Glomerular visceral epithelial cell (primary cell): ENCODE measurements at regions not wholly inside any gene's neighbourhood (a gene's known extent, or its start where the extent isn't known, plus 50 kb on each side); places are given as distances from the start of the nearest gene placed in this dataset.

Experiments
- DNase-seq: peaks from one replicate; pipeline ENCODE4 v3.0.0-alpha.2; 2016; ENCODE audit errors: extremely low spot score

DNA sequence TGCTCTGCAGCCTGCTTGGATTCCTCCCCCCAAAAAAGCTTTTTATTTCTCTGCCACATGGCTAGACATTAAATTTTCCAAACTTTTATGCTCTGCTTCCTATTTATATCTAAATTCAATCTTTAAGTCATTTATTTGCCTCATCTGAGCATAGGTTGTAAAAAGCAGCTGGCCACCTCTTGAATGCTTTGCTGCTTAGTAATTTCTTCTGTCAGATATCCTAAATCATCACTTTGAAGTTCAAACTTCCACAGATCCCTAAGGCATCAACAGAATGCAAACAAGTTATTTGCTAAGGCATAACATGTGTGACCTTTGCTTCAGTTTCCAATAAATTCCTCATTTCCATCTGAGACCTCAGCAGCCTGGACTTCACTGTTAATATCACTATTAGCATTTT, 209.6 kb downstream of the FSCB start:
- DNase-seq = no peak

- no peak for DNase-seq
Observed at GRCh38 chr14:44291366-44291915, 215.6 kb downstream of the FSCB start.

GRCh38 chr14:44287858-44288257, 219.2 kb downstream of the FSCB start:
- no peak for DNase-seq

GRCh38 chr14:44286201-44286600, 220.9 kb downstream of the FSCB start:
- no peak for DNase-seq

DNA sequence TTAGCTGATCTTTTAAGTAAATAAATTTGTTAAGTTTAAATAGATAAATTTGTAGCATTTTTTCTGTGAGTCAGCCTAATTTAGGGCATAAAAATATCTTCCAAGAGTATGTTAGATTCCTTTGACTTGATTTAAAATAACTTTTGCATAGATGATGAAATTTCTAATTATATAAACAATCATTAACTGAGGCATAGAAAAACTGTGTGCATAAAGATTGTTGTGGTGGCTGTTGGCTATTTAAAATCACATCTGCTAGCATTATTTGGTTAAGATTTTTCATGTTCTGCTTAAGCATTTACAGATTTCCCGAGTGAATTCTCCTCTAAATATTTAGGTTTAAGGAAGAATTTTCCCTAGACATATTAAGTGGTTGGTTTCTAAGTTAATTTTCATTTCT, 223.2 kb downstream of the FSCB start:
- DNase-seq = no peak

- DNase-seq = peak; percentile 67
Observed at GRCh38 chr14:44279357-44279756, 227.7 kb downstream of the FSCB start.

- DNase-seq = no peak
Observed at GRCh38 chr14:44271637-44272036, 235.4 kb downstream of the FSCB start.

DNA sequence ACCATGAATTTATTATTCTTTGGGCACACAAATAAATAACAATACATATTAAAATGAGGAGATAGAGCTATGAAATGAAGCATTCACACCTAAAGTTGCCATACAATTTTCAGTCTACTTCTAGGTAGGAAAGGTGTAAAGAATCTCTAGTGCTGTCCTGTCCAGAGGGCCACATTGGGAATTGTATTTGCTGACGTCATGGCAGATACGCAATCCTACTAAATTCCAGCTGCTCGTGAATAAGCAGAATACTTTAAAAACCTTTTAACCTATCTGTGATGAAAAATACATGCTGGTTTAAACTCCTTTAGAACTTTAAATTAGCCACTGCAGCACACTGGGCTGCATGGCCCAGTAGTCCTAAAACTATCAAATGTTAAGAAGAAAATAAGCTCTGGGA, 236.1 kb downstream of the FSCB start:
- DNase-seq = no peak

GRCh38 chr14:44265246-44265645, 241.8 kb downstream of the FSCB start:
- DNase-seq = no peak

DNA sequence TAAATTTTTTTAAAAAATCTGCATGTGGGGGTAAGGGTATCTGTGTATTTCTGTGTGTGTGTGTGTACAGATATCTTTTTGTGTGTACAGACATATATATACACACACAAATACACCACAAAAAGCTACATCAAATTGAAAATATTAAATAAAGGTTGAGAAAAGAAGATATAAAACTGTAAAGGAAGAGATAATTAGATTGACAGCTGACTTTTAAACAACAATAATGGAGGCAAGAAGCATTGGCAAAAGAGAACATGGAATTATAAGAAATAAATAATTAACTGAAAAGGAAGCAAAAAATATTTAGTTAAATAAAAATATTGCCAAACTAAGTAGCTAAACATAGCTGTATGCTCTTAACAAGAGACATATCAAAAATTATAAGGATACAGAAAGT, 291.4 kb downstream of the FSCB start:
- DNase-seq = no peak

DNA sequence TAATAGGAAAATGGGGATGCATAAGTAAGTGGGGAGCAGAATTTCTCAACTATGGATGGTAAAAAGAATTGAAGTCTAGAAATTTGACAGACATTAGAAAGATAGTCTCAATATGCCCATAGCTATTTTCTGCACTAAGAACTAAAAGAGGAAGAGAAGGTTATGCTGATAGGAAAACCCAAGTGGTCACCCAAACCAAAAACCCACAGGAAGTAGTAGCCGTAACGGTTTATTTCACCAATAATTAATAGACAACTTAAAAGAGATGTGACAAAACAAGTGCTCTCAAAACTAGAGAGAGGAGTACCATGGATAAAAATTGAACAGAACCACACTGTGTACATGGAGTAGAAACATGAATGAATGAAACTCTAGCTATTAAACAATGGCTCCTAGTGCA, 295.4 kb downstream of the FSCB start:
- DNase-seq = no peak

DNA sequence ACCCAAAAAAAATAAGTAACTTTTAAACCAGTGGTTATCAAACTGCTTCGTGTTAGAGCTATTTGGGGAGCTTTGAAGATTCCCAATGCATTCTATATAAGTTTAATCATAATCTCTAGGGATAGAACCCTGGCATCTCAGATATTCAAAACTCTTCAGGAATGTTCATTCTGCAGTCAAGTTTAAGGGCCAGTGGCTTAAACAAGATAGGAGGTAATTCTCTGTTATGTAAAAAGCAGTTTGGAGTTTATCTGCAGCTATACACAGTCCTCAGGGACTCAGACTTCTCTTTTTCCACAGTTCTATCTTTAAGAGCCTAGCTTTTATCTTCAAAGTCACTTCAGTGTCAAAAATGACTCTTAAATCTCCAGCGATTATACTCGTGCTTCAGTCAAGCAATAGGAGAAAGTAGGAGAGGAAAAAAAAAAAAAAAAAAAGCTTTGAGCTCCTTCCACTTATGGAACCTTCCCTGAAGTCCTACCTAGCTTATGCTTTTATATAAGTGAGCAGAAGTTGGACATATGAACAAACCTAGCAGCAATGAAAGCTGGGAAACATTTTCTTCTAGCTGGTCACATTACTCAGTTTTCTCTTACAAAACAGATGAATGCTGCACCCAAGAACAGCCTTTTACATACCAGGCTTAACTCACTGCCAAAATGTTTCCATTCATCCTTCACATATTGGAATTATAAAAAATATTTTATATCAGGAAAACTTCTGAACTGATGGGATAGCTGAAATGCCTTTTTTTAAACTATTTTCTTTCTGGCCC, 302.8 kb downstream of the FSCB start:
- DNase-seq = peak; percentile 42

DNA sequence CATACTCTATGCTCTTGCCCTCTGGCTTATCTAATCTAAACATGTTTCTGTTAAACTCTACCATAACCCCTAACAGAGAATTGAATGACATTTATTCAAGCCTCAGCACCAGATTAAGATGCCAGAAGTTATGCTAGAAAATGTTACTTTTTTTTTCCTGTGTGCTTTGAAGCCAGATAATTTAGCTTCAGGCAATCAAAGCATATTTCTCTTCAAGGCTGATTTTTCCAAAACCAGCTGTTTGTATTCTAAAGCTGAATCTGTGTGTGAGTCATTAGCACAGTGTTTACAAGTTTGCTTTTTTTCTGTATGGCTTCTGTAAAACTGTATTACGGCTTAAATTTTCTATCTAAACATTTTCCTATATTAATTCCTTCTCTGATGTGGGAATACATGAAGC, 326.1 kb downstream of the FSCB start:
- no peak for DNase-seq

GRCh38 chr14:44170556-44170955, 336.5 kb downstream of the FSCB start:
- no peak for DNase-seq

- DNase-seq = no peak
Observed at GRCh38 chr14:44170101-44170500, 337.0 kb downstream of the FSCB start.

DNA sequence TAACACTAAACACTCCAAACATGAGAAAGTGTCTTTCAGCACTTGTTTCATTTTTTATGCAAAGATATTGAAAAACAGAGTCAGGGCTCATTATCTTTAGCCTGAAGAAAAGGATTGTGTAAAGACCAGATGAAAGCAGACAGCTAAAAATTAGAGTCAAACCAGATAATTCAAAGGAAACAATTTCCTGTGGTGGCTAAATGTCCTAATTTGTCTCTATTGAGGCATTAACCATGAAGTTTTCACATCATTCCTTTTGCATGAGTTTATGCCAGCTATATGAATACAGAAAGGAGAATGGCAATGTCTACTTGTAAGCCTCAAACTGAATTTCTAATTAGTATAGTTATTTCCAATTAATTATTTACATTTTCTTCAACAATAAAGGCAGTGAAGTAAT, 338.5 kb downstream of the FSCB start:
- no peak for DNase-seq

GRCh38 chr14:44166611-44167010, 340.5 kb downstream of the FSCB start:
- DNase-seq = no peak

DNA sequence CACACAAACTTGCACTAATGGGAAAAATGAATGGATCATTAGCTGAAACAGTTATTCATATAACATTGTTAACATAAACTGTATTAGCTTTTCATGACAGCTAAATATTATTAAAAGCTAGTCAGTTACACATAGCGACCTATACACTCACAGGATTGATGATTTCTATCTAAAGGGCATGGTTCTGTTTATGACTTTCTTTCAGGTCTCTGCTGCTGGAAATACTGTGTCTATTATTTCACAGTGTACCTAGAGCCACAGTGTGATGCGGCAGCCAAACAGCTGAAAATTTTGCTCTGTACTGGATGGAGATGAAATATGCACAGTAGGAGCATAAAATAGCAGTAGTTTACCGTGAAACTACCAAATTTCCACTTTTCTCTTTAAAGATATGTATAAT, 341.1 kb downstream of the FSCB start:
- no peak for DNase-seq

DNA sequence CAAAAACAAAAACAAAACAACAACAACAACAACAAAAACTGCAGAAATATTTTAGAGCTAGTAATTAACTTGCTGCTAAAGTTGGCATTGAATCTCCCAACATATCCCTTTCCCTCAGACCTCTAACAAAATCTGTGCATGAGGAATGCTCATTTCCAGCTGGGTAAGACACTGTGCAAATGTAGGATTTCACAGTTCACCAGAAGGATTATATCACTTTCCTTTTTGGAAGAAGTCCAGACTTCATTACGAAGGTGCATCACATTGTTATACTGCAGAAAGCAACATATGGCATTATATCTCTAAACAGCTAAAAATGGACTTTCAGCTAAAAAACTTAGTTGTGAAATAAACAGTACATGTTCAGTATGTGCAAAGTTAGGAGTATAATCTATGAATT, 341.8 kb downstream of the FSCB start:
- DNase-seq = no peak

- no peak for DNase-seq
Observed at GRCh38 chr14:44163946-44164345, 343.1 kb downstream of the FSCB start.

- DNase-seq = no peak
Observed at GRCh38 chr14:44162197-44162596, 344.9 kb downstream of the FSCB start.

DNA sequence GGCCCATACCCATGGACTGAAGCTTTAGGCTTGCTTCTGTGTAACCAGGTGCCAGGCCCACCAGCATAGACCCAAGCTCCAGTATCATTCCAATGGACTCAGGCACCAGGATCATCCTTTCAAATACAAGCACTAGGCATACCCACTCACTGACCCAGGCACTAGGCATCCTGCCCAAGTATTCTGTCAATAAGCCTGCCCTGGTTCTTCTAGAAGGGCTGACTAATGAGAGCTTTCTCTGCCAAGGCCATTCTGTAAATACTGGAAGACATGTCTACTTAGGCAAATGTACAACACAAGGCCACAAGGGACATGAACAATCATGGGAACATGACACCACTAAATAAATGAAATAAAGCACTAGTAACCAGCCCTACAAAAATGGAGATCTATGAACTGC, 352.2 kb downstream of the FSCB start:
- no peak for DNase-seq

DNA sequence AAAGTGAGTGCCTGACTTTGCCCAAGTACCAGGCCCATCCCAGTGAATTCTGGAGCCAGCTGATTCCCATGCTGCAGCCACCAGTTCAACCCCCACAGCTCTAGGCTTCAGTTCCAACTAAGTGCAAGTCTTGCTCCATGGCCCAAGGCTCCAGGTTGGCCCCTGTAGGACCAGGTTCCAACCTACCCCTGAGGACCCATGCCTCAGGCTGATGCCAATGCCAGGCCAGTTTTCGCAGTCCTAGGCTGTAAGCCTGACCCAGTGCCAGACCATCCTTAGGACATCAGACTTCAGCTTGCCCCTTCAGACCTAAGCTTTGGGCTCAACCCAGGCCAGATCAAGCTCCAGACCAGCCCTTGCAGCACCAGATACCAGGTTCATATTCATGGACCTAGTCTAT, 352.6 kb downstream of the FSCB start:
- no peak for DNase-seq
